GM18502 (cell line): ENCODE measurements at regions not wholly inside any gene's neighbourhood (a gene's known extent, or its start where the extent isn't known, plus 50 kb on each side); places are given as distances from the start of the nearest gene placed in this dataset.
"Not testable (repeated sequence)": the region's sequence is repeated elsewhere in the genome, so short reads cannot be mapped to it uniquely, and the experiment has no call there.

Source experiments
- ATAC-seq: cut with Tn5 transposase; IDR thresholded peaks from one replicate; pipeline ENCODE4 v1.9.1; 2021; ENCODE audit warnings: mild to moderate bottlenecking; ENCODE audit not compliant: unreplicated experiment, poor library complexity

GRCh38 chr6:49001856-49002541 lies 461.1 kb downstream of the MMUT start:
- no peak for ATAC-seq

GRCh38 chr6:48998574-48998973 lies 464.5 kb downstream of the MMUT start:
- no peak for ATAC-seq

- no peak for ATAC-seq
These were observed 466.5 kb downstream of the MMUT start for GRCh38 chr6:48996461-48997119.

GRCh38 chr6:48994811-48995210 lies 468.2 kb downstream of the MMUT start:
- ATAC-seq, result no peak

GRCh38 chr6:48990739-48991138 lies 472.3 kb downstream of the MMUT start:
- no peak for ATAC-seq

GRCh38 chr6:48986845-48987244 lies 476.2 kb downstream of the MMUT start:
- no peak for ATAC-seq

- ATAC-seq, result no peak
These were observed 476.9 kb downstream of the MMUT start for GRCh38 chr6:48986105-48986504.

GRCh38 chr6:48985025-48985424 lies 478.0 kb downstream of the MMUT start:
- no peak for ATAC-seq

GRCh38 chr6:48983968-48984367 lies 479.1 kb downstream of the MMUT start:
- not testable (repeated sequence) for ATAC-seq

GRCh38 chr6:48983377-48983776 lies 479.7 kb downstream of the MMUT start:
- ATAC-seq, result no peak

GRCh38 chr6:48979806-48980205 lies 483.2 kb downstream of the MMUT start:
- no peak for ATAC-seq

GRCh38 chr6:48979085-48979484 lies 484.0 kb downstream of the MMUT start:
- ATAC-seq, result no peak

GRCh38 chr6:48978016-48978415 lies 485.0 kb downstream of the MMUT start:
- ATAC-seq, result no peak

- ATAC-seq, result no peak
These were observed 485.5 kb downstream of the MMUT start for GRCh38 chr6:48977573-48977972.

- no peak for ATAC-seq
These were observed 489.6 kb downstream of the MMUT start for GRCh38 chr6:48973491-48973890.

- ATAC-seq, result no peak
These were observed 501.2 kb downstream of the MMUT start for GRCh38 chr6:48961781-48962415.

GRCh38 chr6:48959251-48960060 lies 503.6 kb downstream of the MMUT start:
- ATAC-seq, result no peak

GRCh38 chr6:48957781-48958180 lies 505.3 kb downstream of the MMUT start:
- ATAC-seq, result no peak

GRCh38 chr6:48951917-48952316 lies 511.1 kb downstream of the MMUT start:
- ATAC-seq, result no peak

- ATAC-seq, result not testable (repeated sequence)
These were observed 518.8 kb downstream of the MMUT start for GRCh38 chr6:48944276-48944675.

GRCh38 chr6:48933136-48933535 lies 529.9 kb downstream of the MMUT start:
- ATAC-seq, result no peak
